IPS DF 19.7 (cell line): ENCODE measurements at regions not wholly inside any gene's neighbourhood (a gene's known extent, or its start where the extent isn't known, plus 50 kb on each side); places are given as distances from the start of the nearest gene placed in this dataset.
"Not testable (repeated sequence)": the region's sequence is repeated elsewhere in the genome, so short reads cannot be mapped to it uniquely, and the experiment has no call there.

Experiments
- DNase-seq: peaks from one replicate; pipeline ENCODE4 v3.0.0-alpha.2; 2013; ENCODE audit warnings: low read depth, low spot score

DNA sequence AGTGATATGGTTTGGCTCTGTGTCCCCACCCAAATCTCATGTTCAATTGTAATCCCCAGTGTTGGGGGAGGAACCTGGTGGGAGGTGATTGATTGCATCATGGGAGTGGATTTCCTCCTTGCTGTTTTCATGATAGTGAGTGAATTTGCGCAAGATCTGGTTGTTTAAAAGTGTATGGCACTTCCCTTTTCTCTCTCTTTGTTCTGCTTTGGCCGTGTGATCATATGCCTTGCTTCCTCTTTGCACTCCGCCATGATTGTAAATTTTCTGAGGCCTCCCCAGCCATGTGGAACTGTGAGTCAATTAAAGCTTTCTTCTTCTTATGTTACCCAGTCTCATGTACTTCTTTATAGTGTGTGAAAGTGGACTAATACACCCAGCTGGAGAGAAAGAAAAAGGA, 113.0 kb upstream of the AADAT start:
- DNase-seq = no peak

DNA sequence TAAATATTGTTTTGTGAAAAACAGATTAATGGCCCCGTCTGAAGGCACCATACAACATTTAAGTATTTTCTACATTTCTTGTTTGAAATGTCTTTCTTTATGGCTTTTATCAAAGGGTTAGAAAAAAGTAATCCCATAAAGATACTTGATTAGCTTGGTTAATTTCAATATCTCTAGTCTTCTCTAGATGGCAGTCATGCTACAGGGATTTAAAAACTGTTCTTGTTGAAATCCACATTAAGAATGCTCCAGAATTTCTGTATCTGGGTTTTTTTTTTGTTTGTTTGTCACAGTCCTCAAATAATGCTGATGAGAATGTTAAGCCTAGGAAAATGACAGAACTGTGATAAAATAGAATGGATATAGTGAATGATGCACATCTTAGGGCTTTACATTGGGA, 109.0 kb upstream of the AADAT start:
- DNase-seq = no peak

DNA sequence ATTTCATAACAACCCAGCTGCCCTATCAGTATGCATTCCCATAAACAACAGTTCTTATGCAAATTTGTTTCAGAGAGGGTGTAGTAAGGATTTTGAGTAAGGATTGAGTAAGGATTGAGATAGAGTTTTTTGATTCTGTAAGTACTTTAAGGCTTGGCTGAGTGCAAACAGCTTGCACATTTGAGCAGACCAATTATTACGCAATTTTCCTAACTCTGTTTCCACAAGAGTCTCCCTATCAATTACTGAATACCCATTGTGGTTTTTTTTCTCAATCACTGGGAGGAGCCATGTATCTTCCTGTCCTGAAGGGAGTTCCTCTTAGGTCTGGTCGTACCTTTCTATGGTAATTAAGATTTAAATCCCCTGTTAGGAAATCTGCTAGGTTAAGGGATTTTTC, 105.0 kb upstream of the AADAT start:
- DNase-seq = not testable (repeated sequence)

DNA sequence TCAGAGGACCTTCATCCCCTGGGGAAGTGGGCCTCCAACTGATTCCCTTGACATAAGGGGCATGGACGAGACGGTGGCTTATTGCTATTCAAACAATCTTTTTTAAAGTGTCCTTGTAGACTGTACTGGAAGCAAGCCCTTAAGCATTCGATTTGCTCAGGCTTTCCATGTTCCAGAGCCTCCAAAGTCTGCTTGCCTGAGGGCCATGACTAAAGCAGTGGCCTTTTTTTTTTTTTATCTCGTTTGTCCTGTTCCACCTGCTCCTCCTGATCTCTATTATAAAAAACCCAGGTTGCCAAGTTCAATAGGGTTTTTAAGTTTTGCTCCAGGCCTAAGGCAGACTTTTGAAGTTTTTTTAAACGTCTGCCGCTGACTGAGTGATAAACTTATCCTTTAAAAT, 103.7 kb upstream of the AADAT start:
- DNase-seq = no peak

DNA sequence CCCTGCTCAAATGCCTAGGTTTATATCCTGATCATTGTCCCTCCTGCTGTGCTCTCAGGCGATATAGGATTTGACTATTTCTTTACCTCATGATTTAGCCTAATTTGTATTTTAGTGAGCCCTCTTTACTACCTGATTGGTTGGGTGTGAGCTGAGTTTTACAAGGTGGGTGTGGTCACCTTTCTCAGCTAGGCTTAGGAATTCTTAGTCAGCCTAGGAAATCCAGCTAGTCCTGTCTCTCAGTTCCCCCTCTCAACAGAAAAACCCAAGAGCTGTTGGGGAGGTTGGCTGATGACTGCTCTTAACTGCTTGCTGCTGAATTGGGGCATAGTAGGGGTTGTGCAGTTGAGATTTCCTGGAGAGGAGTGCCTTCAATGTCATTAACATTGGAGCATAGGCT, 100.5 kb upstream of the AADAT start:
- DNase-seq = no peak

DNA sequence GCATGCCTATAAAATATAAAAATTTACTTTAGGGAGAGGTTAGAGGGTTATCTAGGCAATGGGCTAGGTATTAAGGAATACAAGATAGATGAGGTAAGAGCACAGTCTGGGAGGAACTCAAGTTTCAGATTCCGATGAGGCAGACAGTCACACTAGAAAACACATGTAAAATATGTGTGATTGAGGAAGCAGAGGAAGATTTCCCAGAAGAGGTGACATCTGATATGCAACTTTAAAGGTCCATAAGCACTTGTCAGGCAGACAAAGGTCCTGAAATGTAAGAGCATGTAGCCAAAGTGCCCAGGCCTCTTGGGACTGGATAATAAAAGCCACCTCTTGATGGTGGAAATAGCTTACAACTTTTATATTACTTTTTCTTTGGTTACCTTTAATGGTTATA, 81.1 kb upstream of the AADAT start:
- DNase-seq = no peak

DNA sequence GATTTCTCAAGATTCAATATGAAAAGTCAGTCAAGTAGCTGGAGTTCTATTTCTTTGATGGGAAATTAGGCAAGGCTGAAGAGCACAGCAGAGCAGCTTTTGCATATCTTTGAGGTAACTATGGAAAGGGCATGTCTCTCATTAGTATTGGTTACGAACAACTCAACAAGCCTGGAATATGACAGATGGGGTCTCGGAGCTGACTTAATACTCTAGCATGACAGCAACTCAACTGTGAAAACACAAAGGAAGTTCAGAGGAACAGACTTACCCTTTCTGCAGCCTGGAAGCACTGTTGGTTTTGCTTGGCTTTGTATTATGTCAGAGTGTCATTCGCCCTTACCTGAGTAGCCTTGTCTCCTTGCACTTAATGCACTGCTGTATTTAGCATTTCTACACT, 79.9 kb upstream of the AADAT start:
- DNase-seq = no peak

DNA sequence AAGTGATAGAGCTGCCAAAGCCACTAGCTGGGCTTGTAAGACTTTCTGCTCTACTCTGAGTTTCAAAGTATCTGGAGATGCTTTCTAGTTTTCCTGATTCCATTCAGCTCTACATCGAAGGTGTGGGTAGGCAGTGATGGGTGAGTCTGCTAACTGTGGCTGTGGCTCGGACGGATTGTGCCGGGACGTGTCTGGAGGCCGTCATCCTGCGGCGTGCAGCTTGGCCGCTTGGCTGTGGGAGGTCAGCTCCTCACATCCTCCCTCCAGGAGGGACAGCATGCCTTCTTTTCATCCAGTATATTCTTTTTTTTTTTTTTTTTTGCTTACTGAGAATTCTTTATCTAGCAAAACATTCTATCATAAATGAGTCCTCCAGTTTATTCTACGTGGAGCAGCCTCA, 77.9 kb upstream of the AADAT start:
- no peak for DNase-seq

DNA sequence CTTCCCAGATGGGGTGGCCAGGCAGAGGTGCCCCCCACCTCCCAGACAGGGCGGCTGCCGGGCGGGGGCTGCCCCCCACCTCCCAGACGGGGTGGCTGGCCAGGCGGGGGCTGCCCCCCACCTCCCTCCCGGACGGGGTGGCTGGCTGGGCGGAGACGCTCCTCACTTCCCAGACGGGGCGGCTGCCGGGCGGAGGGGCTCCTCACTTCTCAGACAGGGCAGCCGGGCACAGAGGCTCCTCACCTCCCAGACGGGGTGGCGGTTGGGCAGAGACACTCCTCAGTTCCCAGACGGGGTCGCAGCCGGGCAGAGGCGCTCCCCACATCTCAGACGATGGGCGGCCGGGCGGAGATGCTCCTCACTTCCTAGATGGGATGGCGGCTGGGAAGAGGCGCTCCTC, 76.4 kb upstream of the AADAT start:
- DNase-seq = not testable (repeated sequence)

DNA sequence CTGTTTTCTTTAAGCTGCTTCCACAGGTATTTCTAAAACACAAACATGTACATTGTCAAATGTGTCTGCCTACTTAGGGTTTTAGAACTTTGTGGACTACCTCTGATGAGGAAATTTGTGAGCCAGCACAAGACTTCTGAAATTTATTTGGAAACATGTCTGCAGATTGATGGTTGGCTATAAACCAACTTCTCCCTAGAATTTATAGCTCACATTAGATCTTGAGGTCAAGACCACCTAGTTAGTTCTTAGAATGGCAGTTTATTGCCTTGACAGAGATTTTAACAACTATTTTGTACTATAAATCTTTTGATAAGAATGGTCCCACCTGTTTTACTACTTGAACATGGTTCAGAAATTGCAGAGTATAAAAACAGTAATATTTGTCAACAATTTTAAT, 72.7 kb upstream of the AADAT start:
- no peak for DNase-seq

DNA sequence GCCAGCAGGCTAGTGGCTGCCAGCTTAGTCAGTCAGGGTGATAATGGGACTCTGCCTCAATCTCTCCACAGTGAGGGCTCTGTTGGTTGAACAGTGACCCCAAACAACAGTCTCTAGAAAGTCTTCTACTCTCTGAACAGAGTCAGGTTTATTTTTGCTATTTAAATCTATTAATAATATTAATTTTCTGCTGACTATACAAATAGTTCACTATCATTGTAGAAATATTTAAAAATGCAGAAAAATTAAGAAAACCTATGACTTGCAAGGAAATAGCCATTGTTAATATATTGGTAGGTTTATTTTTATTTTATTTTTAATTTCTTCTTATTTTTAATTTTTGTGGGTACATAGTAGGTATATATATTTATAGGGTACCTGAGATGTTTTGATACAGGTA, 67.9 kb upstream of the AADAT start:
- DNase-seq = no peak

DNA sequence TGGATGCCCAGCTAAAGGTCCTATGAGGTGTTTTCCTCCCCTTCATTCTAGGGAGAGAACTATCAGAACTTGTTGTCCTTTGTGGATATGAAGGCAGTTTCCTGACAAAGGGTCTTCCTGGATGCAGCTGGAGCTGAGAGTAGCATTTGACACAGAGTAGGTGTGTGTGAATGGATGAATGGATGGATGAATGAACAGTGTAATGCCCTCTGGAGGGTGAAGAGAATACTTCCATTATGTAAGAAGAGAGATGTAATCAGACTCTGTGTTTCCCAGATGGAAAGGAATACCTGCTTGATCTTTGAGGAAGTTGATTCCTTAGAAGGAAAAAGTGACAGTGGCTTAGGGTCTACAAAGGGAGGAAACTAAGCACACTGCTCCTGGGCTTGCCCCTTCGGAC, 55.4 kb upstream of the AADAT start:
- DNase-seq = no peak

DNA sequence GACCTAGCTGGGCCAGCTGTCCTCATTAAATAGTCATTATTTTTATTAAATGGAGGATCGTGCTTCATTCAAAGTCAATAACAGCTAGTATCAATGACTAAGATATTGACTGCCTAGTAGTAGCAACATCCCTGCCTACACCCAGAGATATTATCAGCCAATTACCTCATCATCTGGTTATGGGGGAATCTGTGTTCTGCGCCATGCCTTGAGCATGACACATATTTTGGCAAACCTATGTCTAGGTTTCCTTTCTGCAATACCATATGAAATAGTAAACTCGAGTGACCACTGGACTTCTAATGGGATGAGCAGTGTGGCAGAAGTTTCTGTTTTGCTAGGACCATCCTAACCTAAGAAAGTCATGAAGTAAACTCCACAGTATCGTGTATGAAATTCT, 50.0 kb upstream of the AADAT start:
- DNase-seq = no peak
